Lower lobe of right lung (tissue), 2 donors: ENCODE measurements at regions not wholly inside any gene's neighbourhood (a gene's known extent, or its start where the extent isn't known, plus 50 kb on each side); places are given as distances from the start of the nearest gene placed in this dataset.

Experiments used
- ATAC-seq, 2 donors: fragments of 200-7000 bp; cut with Tn5 transposase; one replicate each; pipeline ENCODE4 v1.9.1; 2020 to 2022; ENCODE audit warnings: mild to moderate bottlenecking in 2 of 2, moderate library complexity in 2 of 2
- DNase-seq: peaks from one replicate; pipeline ENCODE4 v3.0.0-alpha.2; 2020
- H3K27ac ChIP-seq: fragments of 200-600 bp; one replicate; pipeline ENCODE4 v1.8.0; 2022
- H3K27me3 ChIP-seq: fragments of 200-600 bp; one replicate; pipeline ENCODE4 v1.8.0; 2022; ENCODE audit warnings: low read depth
- H3K36me3 ChIP-seq: fragments of 200-600 bp; one replicate; pipeline ENCODE4 v1.8.0; 2022; ENCODE audit warnings: mild to moderate bottlenecking
- H3K4me1 ChIP-seq: fragments of 200-600 bp; one replicate; pipeline ENCODE4 v1.8.0; 2022
- H3K4me3 ChIP-seq: fragments of 200-600 bp; one replicate; pipeline ENCODE4 v1.8.0; 2022; ENCODE audit warnings: mild to moderate bottlenecking
- H3K9me3 ChIP-seq: fragments of 200-600 bp; one replicate; pipeline ENCODE4 v1.8.0; 2022
- CTCF ChIP-seq: fragments of 200-600 bp; IDR thresholded peaks from one replicate; pipeline ENCODE4 v1.8.0; 2022; ENCODE audit warnings: antibody characterized with exemption, mild to moderate bottlenecking
- intact Hi-C: fragments of 100-400 bp; cut with DNase I; formaldehyde crosslinking; loops from one replicate; pipeline ENCODE4 v1.11.0; 2022
- donor health status: DM: no; HTN: yes; CAD: no; lungs with severe emphysema.

- DNase-seq (no peak), ATAC-seq (no peak)
- H3K27ac ChIP-seq = no peak overlapping the region
- intact Hi-C loops = no loop called here
- no peak overlapping the region for H3K4me3 ChIP-seq
- no peaks in the 10 kb centered on the region for H3K27me3 ChIP-seq
- no peaks in the 10 kb centered on the region for H3K36me3 ChIP-seq
- no peaks in the 10 kb centered on the region for H3K4me1 ChIP-seq
- no peaks in the 10 kb centered on the region for H3K9me3 ChIP-seq
- TF ChIP-seq CTCF = no peak
Measured at GRCh38 chr10:83083831-83084230, 1055.5 kb upstream of the GHITM start.

- H3K9me3 ChIP-seq = no peaks in the 10 kb centered on the region
- H3K36me3 ChIP-seq = no peaks in the 10 kb centered on the region
- no peak for DNase-seq
Measured at GRCh38 chr10:83089335-83089734, 1050.0 kb upstream of the GHITM start.

GRCh38 chr10:83104616-83105015, 1034.7 kb upstream of the GHITM start:
- intact Hi-C loops = no loop called here
- H3K4me1 ChIP-seq = no peaks in the 10 kb centered on the region
- ATAC-seq (no peak), DNase-seq (no peak)
- TF ChIP-seq CTCF = no peak
- no peak overlapping the region for H3K4me3 ChIP-seq
- no peak overlapping the region for H3K27ac ChIP-seq
- no peaks in the 10 kb centered on the region for H3K9me3 ChIP-seq
- no peaks in the 10 kb centered on the region for H3K27me3 ChIP-seq
- no peaks in the 10 kb centered on the region for H3K36me3 ChIP-seq

More at GRCh38 chr10:83089335-83089734, 1050.0 kb upstream of the GHITM start:
- TF ChIP-seq CTCF = no peak
- H3K27me3 ChIP-seq = no peaks in the 10 kb centered on the region
- intact Hi-C loops = no loop called here
- no peak overlapping the region for H3K27ac ChIP-seq
- H3K4me3 ChIP-seq = no peak overlapping the region
- no peak for ATAC-seq
- no peaks in the 10 kb centered on the region for H3K4me1 ChIP-seq

- intact Hi-C loops = no loop called here
- TF ChIP-seq CTCF = no peak
- H3K4me3 ChIP-seq = no peak overlapping the region
- H3K27me3 ChIP-seq = no peaks in the 10 kb centered on the region
- H3K4me1 ChIP-seq = no peaks in the 10 kb centered on the region
- H3K9me3 ChIP-seq = peaks cover 16% of the 10 kb centered on the region
- H3K27ac ChIP-seq = no peak overlapping the region
- DNase-seq (peak; percentile 41), ATAC-seq (peak in 1 of 2 donors; percentile 84)
- H3K36me3 ChIP-seq = no peaks in the 10 kb centered on the region
Measured at GRCh38 chr10:83108565-83109333, 1030.6 kb upstream of the GHITM start.

- Histone ChIP-seq H3K4me3 (no peak overlapping the region), H3K9me3 (no peaks in the 10 kb centered on the region), H3K36me3 (no peaks in the 10 kb centered on the region), H3K27me3 (no peaks in the 10 kb centered on the region), H3K4me1 (no peaks in the 10 kb centered on the region), H3K27ac (no peak overlapping the region)
- TF ChIP-seq CTCF = no peak
- intact Hi-C loops = no loop called here
- ATAC-seq (no peak), DNase-seq (no peak)
Measured at GRCh38 chr10:83119346-83119745, 1020.0 kb upstream of the GHITM start.
